H1 (cell line): ENCODE measurements at regions not wholly inside any gene's neighbourhood (a gene's known extent, or its start where the extent isn't known, plus 50 kb on each side); places are given as distances from the start of the nearest gene placed in this dataset.

ENCODE experiments used
- BCL11A ChIP-seq, 2 experiments: IDR thresholded peaks; one replicate each; pipeline ENCODE4 v1.6.1; 2011; ENCODE audit warnings: low read depth in 2 of 2, low read length in 2 of 2, mild to moderate bottlenecking in 2 of 2
- SUZ12 ChIP-seq: fragments of 200-600 bp; sonication (generic); IDR thresholded peaks from 2 replicates; pipeline ENCODE4 v1.6.1; 2012; ENCODE audit warnings: mild to moderate bottlenecking, inconsistent platforms, low read length, moderate library complexity, mixed read lengths

- no peak for TF ChIP-seq BCL11A (IDR thresholded peaks at IDR 0.05; ENCODE audit: low read depth in 2 of 2, low read length in 2 of 2)
- no peak for TF ChIP-seq SUZ12
Measured at GRCh38 chr4:29085748-29086147, 1634.4 kb upstream of the PCDH7 start (continued).
